HEK293 (cell line): ENCODE measurements at regions not wholly inside any gene's neighbourhood (a gene's known extent, or its start where the extent isn't known, plus 50 kb on each side); places are given as distances from the start of the nearest gene placed in this dataset.

ENCODE experiments used
- CTCF ChIA-PET: fragments of 350-600 bp; formaldehyde crosslinking; extraction: SDS; loops from one replicate; lab custom pipeline; 2021; ENCODE audit warnings: antibody characterized with exemption; lab: Yijun Ruan, JAX
- POLR2A ChIA-PET: fragments of 300-600 bp; formaldehyde crosslinking; extraction: SDS; loops from one replicate; lab custom pipeline; 2020; ENCODE audit warnings: antibody characterized with exemption, inconsistent platforms; lab: Yijun Ruan, JAX
- H3K27ac ChIP-seq: fragments of 200-500 bp; sonication (Bioruptor generic); 2 replicates; pipeline ENCODE4 v1.5.1; 2014; ENCODE audit warnings: low read depth, low read length, control low read depth, inconsistent platforms; ENCODE audit errors: extremely low read depth
- H3K36me3 ChIP-seq, 2 experiments: fragments of 200-500 bp in 1 of 2; sonication (Bioruptor generic) in 1 of 2; 1 replicate in 1 of 2; 2 replicates in 1 of 2; pipeline ENCODE4 v1.5.1; 2014 to 2017; ENCODE audit warnings: inconsistent platforms in 2 of 2, low read length in 2 of 2; ENCODE audit not compliant: control insufficient read depth in 2 of 2, insufficient read depth in 1 of 2
- H3K4me1 ChIP-seq: fragments of 200-500 bp; sonication (Bioruptor generic); 2 replicates; pipeline ENCODE4 v1.5.1; 2014; ENCODE audit warnings: mild to moderate bottlenecking, low read length, inconsistent platforms; ENCODE audit not compliant: control insufficient read depth, insufficient read depth
- H3K4me3 ChIP-seq: 2 replicates; pipeline ENCODE4 v1.5.1; 2011; ENCODE audit warnings: low read depth, mild to moderate bottlenecking, control low read depth, low read length, moderate library complexity
- H3K9me3 ChIP-seq: fragments of 200-500 bp; sonication (Bioruptor generic); 2 replicates; pipeline ENCODE4 v1.5.1; 2014; ENCODE audit warnings: low read depth, low read length, inconsistent platforms; ENCODE audit not compliant: control insufficient read depth, insufficient read depth
- CTCF ChIP-seq: fragments of 450-650 bp; formaldehyde crosslinking; IDR thresholded peaks from 2 replicates; pipeline ENCODE4 v1.5.1; 2016; ENCODE audit warnings: missing biosample characterization, missing genetic modification characterization
- GLIS2 ChIP-seq: fragments of 450-650 bp; formaldehyde crosslinking; IDR thresholded peaks from 2 replicates; pipeline ENCODE4 v1.5.1; 2016; ENCODE audit warnings: missing biosample characterization, missing genetic modification characterization
- HIC1 ChIP-seq: fragments of 450-650 bp; formaldehyde crosslinking; IDR thresholded peaks from 2 replicates; pipeline ENCODE4 v1.5.1; 2016; ENCODE audit warnings: missing biosample characterization, missing genetic modification characterization
- HOXC10 ChIP-seq: sonication (generic); formaldehyde crosslinking; IDR thresholded peaks from 2 replicates; pipeline ENCODE4 v1.8.1; 2023; ENCODE audit warnings: mild to moderate bottlenecking, missing genetic modification reagents
- HOXD13 ChIP-seq: sonication (generic); formaldehyde crosslinking; IDR thresholded peaks from 2 replicates; pipeline ENCODE4 v1.8.0; 2022; ENCODE audit warnings: missing genetic modification reagents, borderline replicate concordance
- KLF1 ChIP-seq: fragments of 450-650 bp; formaldehyde crosslinking; IDR thresholded peaks from 2 replicates; pipeline ENCODE4 v1.5.1; 2016; ENCODE audit warnings: missing biosample characterization, missing genetic modification characterization
- OSR2 ChIP-seq: fragments of 450-650 bp; formaldehyde crosslinking; IDR thresholded peaks from 2 replicates; pipeline ENCODE4 v1.5.1; 2016; ENCODE audit warnings: missing biosample characterization, missing genetic modification characterization
- SP3 ChIP-seq: fragments of 450-650 bp; formaldehyde crosslinking; IDR thresholded peaks from 2 replicates; pipeline ENCODE4 v1.5.1; 2016; ENCODE audit warnings: missing biosample characterization, missing genetic modification characterization
- WT1 ChIP-seq: fragments of 450-650 bp; formaldehyde crosslinking; IDR thresholded peaks from 2 replicates; pipeline ENCODE4 v1.5.1; 2016; ENCODE audit warnings: missing biosample characterization, missing genetic modification characterization
- YY2 ChIP-seq: fragments of 450-650 bp; formaldehyde crosslinking; IDR thresholded peaks from 2 replicates; pipeline ENCODE4 v1.5.1; 2016; ENCODE audit warnings: missing biosample characterization, missing genetic modification characterization
- ZFP3 ChIP-seq: fragments of 450-650 bp; formaldehyde crosslinking; IDR thresholded peaks from 2 replicates; pipeline ENCODE4 v1.5.1; 2016; ENCODE audit warnings: low read depth, missing biosample characterization, missing genetic modification characterization
- ZFP41 ChIP-seq: fragments of 450-650 bp; formaldehyde crosslinking; IDR thresholded peaks from 2 replicates; pipeline ENCODE4 v1.5.1; 2016; ENCODE audit warnings: missing biosample characterization, missing genetic modification characterization, borderline replicate concordance
- ZNF138 ChIP-seq: fragments of 450-650 bp; formaldehyde crosslinking; IDR thresholded peaks from 2 replicates; pipeline ENCODE4 v1.5.1; 2016; ENCODE audit warnings: missing biosample characterization, missing genetic modification characterization, borderline replicate concordance
- ZNF146 ChIP-seq: fragments of 450-650 bp; formaldehyde crosslinking; IDR thresholded peaks from 2 replicates; pipeline ENCODE4 v1.5.1; 2016; ENCODE audit warnings: missing biosample characterization, missing genetic modification characterization
- ZNF155 ChIP-seq: fragments of 450-650 bp; formaldehyde crosslinking; IDR thresholded peaks from 2 replicates; pipeline ENCODE4 v1.5.1; 2016; ENCODE audit warnings: missing biosample characterization, missing genetic modification characterization
- ZNF169 ChIP-seq: fragments of 450-650 bp; formaldehyde crosslinking; IDR thresholded peaks from 2 replicates; pipeline ENCODE4 v1.5.1; 2016; ENCODE audit warnings: missing biosample characterization, missing genetic modification characterization
- ZNF23 ChIP-seq: fragments of 450-650 bp; formaldehyde crosslinking; IDR thresholded peaks from 2 replicates; pipeline ENCODE4 v1.5.1; 2016; ENCODE audit warnings: missing biosample characterization, missing genetic modification characterization, borderline replicate concordance
- ZNF248 ChIP-seq: fragments of 450-650 bp; formaldehyde crosslinking; IDR thresholded peaks from 2 replicates; pipeline ENCODE4 v1.5.1; 2017; ENCODE audit warnings: missing biosample characterization, missing genetic modification characterization
- ZNF266 ChIP-seq: fragments of 450-650 bp; formaldehyde crosslinking; IDR thresholded peaks from 2 replicates; pipeline ENCODE4 v1.5.1; 2016; ENCODE audit warnings: missing biosample characterization, missing genetic modification characterization, low read depth
- ZNF280D ChIP-seq: fragments of 450-650 bp; formaldehyde crosslinking; IDR thresholded peaks from 2 replicates; pipeline ENCODE4 v1.5.1; 2016; ENCODE audit warnings: missing biosample characterization, missing genetic modification characterization
- ZNF404 ChIP-seq: fragments of 450-650 bp; formaldehyde crosslinking; IDR thresholded peaks from 2 replicates; pipeline ENCODE4 v1.5.1; 2017; ENCODE audit warnings: missing biosample characterization, missing genetic modification characterization
- ZNF501 ChIP-seq: fragments of 450-650 bp; formaldehyde crosslinking; IDR thresholded peaks from 2 replicates; pipeline ENCODE4 v1.5.1; 2016; ENCODE audit warnings: missing biosample characterization, missing genetic modification characterization
- ZNF513 ChIP-seq: fragments of 450-650 bp; IDR thresholded peaks from 2 replicates; pipeline ENCODE4 v1.5.1; 2018; ENCODE audit warnings: missing biosample characterization, missing genetic modification characterization
- ZNF658 ChIP-seq: fragments of 450-650 bp; formaldehyde crosslinking; IDR thresholded peaks from 2 replicates; pipeline ENCODE4; 2016; ENCODE audit warnings: missing biosample characterization, missing genetic modification characterization
- ZNF830 ChIP-seq: fragments of 450-650 bp; IDR thresholded peaks from 2 replicates; pipeline ENCODE4 v1.5.0; 2018; ENCODE audit warnings: missing biosample characterization, missing genetic modification characterization, low read depth, mild to moderate bottlenecking, moderate library complexity
- ZSCAN4 ChIP-seq: fragments of 450-650 bp; formaldehyde crosslinking; IDR thresholded peaks from 2 replicates; pipeline ENCODE4 v1.5.1; 2017; ENCODE audit warnings: missing biosample characterization, missing genetic modification characterization

- TF ChIP-seq HOXD13 (CRISPR knock-in tag) (no peak), ZNF248 (no peak), HOXC10 (CRISPR knock-in tag) (no peak), ZNF23 (tag by site-specific recombination) (no peak), ZNF280D (tag by site-specific recombination) (no peak), ZFP41 (tag by site-specific recombination) (no peak), ZNF138 (no peak)
Observed at GRCh38 chr3:144394032-144394431, 422.4 kb downstream of the DIPK2A start (continued).

GRCh38 chr3:144402430-144402829, 430.8 kb downstream of the DIPK2A start:
- ChIA-PET CTCF (no interaction called here), POLR2A (no interaction called here)
- H3K4me1 ChIP-seq: no peaks in the 10 kb centered on the region
- H3K36me3 ChIP-seq: no peaks in the 10 kb centered on the region
- H3K9me3 ChIP-seq: no peaks in the 10 kb centered on the region
- TF ChIP-seq CTCF (tag by site-specific recombination) (no peak), WT1 (no peak), ZFP3 (tag by site-specific recombination) (no peak), ZSCAN4 (no peak), ZNF146 (no peak), ZNF658 (no peak), ZNF830 (no peak), ZNF404 (tag by site-specific recombination) (no peak), OSR2 (no peak), ZNF155 (no peak), ZNF169 (no peak), ZNF266 (tag by site-specific recombination) (no peak), HIC1 (tag by site-specific recombination) (no peak), ZFP41 (tag by site-specific recombination) (no peak), SP3 (no peak), ZNF501 (tag by site-specific recombination) (no peak), KLF1 (tag by site-specific recombination) (no peak), GLIS2 (tag by site-specific recombination) (no peak), ZNF513 (tag by site-specific recombination) (no peak), YY2 (no peak)
- no peak overlapping the region for H3K27ac ChIP-seq
- no peak overlapping the region for H3K4me3 ChIP-seq
